ENCODE measurements at regions not wholly inside any gene's neighbourhood (a gene's known extent, or its start where the extent isn't known, plus 50 kb on each side); places are given as distances from the start of the nearest gene placed in this dataset.

DNA sequence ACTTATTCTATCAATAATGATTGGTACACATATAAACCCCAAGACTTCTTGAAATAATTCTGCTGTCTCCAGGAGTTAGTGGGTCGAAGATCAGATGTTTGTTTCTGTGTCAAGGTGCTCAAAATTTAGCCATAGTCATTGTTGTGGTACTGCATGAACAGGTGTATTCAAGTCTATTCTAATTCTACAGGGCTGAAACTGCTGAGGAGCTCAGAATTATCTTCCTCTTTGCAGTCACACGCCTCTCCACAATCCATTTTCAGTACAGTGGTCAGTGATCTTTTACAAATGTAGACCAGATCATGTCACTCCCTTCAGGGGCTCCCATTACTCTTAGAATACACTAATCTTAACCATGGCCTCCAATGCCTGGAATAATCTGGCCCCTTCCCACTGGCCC, 527.5 kb downstream of the NTRK3 start:
- WGBS (ENCODE audit: insufficient coverage) = no CpG with 5 or more reads among the region's 2 CpGs
- Histone ChIP-seq H3K27me3 (replicated peaks in 2 of 5; ENCODE audit: control insufficient read depth in 4 of 5, insufficient read depth in 5 of 5, low read length in 4 of 5) (peaks cover 0 to 2% (median 0%) of the 10 kb centered on the region in 5 experiments), H3K27ac (ENCODE audit: insufficient read depth in 1 of 2, low read depth in 1 of 2, low read length in 2 of 2, poor library complexity in 1 of 2, severe bottlenecking in 2 of 2) (no peak overlapping the region), H3K9me3 (ENCODE audit: control extremely low read depth in 1 of 5, control insufficient read depth in 4 of 5, insufficient read depth in 2 of 5, low read depth in 1 of 5, low read length in 4 of 5) (no peaks in the 10 kb centered on the region), H3K36me3 (ENCODE audit: control insufficient read depth in 4 of 4, insufficient read depth in 4 of 4, low read length in 3 of 4) (no peaks in the 10 kb centered on the region), H3K4me1 (ENCODE audit: control extremely low read depth in 1 of 4, control insufficient read depth in 4 of 4, insufficient read depth in 4 of 4, low read length in 3 of 4) (peaks cover 0 to 2% (median 0%) of the 10 kb centered on the region in 4 experiments), H3K4me3 (ENCODE audit: control insufficient read depth in 1 of 7, extremely low read depth in 1 of 7, insufficient read depth in 4 of 7, low read depth in 2 of 7, low read length in 6 of 7) (no peak overlapping the region)
- DNase-seq = no peak
- ChIA-PET CTCF (no interaction called here), POLR2A (no interaction called here)

DNA sequence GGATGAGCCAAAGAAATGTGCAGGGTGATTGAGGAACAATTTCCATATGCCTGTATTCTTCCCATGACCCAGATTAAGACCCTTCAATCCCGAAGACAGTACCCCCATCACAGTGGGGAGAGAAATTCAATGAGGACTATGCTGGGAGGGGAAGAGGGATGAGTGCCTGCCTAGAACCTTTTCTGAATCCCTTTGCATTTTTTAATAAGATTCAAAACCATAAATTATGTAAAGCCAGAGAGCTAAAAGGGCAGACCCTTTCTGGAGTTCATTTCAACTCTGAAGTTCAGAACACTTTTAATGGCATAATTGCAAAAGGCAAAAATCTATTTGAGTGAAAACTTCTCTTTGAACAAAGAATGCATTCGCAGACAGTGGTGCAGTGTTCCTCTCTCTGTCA, 529.5 kb downstream of the NTRK3 start:
- no peak for DNase-seq
- H3K4me3 ChIP-seq (ENCODE audit: control insufficient read depth in 1 of 7, extremely low read depth in 1 of 7, insufficient read depth in 4 of 7, low read depth in 2 of 7, low read length in 6 of 7) = no peak overlapping the region
- POLR2A ChIA-PET = no interaction called here
- no peak overlapping the region for H3K27ac ChIP-seq (ENCODE audit: insufficient read depth in 1 of 2, low read depth in 1 of 2, low read length in 2 of 2, poor library complexity in 1 of 2, severe bottlenecking in 2 of 2)
- CTCF ChIA-PET = no interaction called here
- peaks cover 0 to 2% (median 0%) of the 10 kb centered on the region in 5 experiments for H3K27me3 ChIP-seq (replicated peaks in 2 of 5; ENCODE audit: control insufficient read depth in 4 of 5, insufficient read depth in 5 of 5, low read length in 4 of 5)
- peaks cover 0 to 4% (median 0%) of the 10 kb centered on the region in 4 experiments for H3K4me1 ChIP-seq (ENCODE audit: control extremely low read depth in 1 of 4, control insufficient read depth in 4 of 4, insufficient read depth in 4 of 4, low read length in 3 of 4)
- no peaks in the 10 kb centered on the region for H3K9me3 ChIP-seq (ENCODE audit: control extremely low read depth in 1 of 5, control insufficient read depth in 4 of 5, insufficient read depth in 2 of 5, low read depth in 1 of 5, low read length in 4 of 5)
- WGBS (ENCODE audit: insufficient coverage) = 100% methylated on average over 1 of the region's 2 CpGs
- H3K36me3 ChIP-seq (ENCODE audit: control insufficient read depth in 4 of 4, insufficient read depth in 4 of 4, low read length in 3 of 4) = no peaks in the 10 kb centered on the region

DNA sequence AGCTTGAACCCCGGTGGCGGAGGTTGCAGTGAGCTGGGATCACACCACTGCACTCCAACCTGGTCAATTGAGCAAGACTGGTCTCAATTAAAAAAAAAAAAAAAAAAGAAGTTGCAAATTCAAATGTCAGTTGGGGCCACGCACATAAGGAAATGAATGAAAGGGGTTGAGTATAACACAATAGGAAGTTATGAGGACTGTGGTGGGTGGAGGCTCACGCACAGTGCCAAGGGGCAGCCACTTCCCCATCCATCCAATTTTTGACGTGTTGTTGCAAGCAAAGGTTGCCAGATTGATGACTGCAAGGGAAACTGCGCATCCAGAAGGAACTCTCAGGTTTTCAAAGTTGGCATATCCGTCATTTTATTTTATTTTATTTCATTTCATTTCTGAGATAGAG, 532.2 kb downstream of the NTRK3 start:
- CTCF ChIA-PET = no interaction called here
- POLR2A ChIA-PET = no interaction called here
- 50% methylated on average over 2 of the region's 7 CpGs for WGBS (ENCODE audit: insufficient coverage)
- H3K36me3 ChIP-seq (ENCODE audit: control insufficient read depth in 4 of 4, insufficient read depth in 4 of 4, low read length in 3 of 4) = no peaks in the 10 kb centered on the region
- peaks cover 0 to 4% (median 0%) of the 10 kb centered on the region in 4 experiments for H3K4me1 ChIP-seq (ENCODE audit: control extremely low read depth in 1 of 4, control insufficient read depth in 4 of 4, insufficient read depth in 4 of 4, low read length in 3 of 4)
- peaks cover 0 to 2% (median 0%) of the 10 kb centered on the region in 5 experiments for H3K27me3 ChIP-seq (replicated peaks in 2 of 5; ENCODE audit: control insufficient read depth in 4 of 5, insufficient read depth in 5 of 5, low read length in 4 of 5)
- no peak overlapping the region for H3K27ac ChIP-seq (ENCODE audit: insufficient read depth in 1 of 2, low read depth in 1 of 2, low read length in 2 of 2, poor library complexity in 1 of 2, severe bottlenecking in 2 of 2)
- H3K4me3 ChIP-seq (ENCODE audit: control insufficient read depth in 1 of 7, extremely low read depth in 1 of 7, insufficient read depth in 4 of 7, low read depth in 2 of 7, low read length in 6 of 7) = no peak overlapping the region
- DNase-seq = peak; percentile 2 to 61 (median 59)
- H3K9me3 ChIP-seq (ENCODE audit: control extremely low read depth in 1 of 5, control insufficient read depth in 4 of 5, insufficient read depth in 2 of 5, low read depth in 1 of 5, low read length in 4 of 5) = no peaks in the 10 kb centered on the region

DNA sequence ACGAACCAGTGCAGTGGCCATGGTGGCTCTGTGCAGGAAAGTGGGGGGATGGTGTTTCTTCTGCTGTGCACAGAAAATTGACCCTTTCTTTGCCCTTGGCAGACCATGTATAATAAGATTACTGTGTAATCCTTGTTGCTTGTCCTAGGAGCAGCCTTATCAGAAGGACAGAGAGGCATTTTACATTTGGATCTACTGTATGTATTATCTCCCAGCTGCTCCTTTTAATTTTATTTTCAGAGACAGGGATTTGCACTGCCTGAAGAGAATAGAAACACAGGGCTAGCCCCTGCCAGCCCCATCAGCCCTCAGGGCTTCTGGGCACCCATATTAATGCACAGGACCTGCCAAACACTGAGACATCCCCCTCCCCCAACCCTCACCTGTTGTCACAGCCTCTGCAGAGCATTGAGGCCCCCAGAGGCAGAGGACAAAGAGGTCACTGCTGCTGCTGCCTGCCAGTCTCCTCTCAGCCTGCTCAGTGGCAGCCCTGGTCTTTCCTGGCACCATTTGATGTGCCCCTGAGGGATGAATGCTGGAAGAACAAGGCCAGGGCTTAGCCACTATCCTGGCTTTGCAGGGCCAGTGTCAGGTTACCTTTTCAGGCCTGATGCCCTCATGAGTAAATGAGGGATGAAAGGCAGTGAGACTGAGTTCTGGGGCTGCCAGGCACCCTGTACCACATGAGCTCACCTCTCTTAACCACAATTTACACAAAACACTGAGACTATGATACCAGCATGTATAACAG, 533.4 kb downstream of the NTRK3 start:
- ChIA-PET CTCF (no interaction called here), POLR2A (no interaction called here)
- H3K4me1 ChIP-seq (ENCODE audit: control extremely low read depth in 1 of 4, control insufficient read depth in 4 of 4, insufficient read depth in 4 of 4, low read length in 3 of 4) = peaks cover 0 to 4% (median 0%) of the 10 kb centered on the region in 4 experiments
- no peak for DNase-seq
- no peaks in the 10 kb centered on the region for H3K9me3 ChIP-seq (ENCODE audit: control extremely low read depth in 1 of 5, control insufficient read depth in 4 of 5, insufficient read depth in 2 of 5, low read depth in 1 of 5, low read length in 4 of 5)
- H3K36me3 ChIP-seq (ENCODE audit: control insufficient read depth in 4 of 4, insufficient read depth in 4 of 4, low read length in 3 of 4) = no peaks in the 10 kb centered on the region
- H3K27ac ChIP-seq (ENCODE audit: insufficient read depth in 1 of 2, low read depth in 1 of 2, low read length in 2 of 2, poor library complexity in 1 of 2, severe bottlenecking in 2 of 2) = no peak overlapping the region
- no CpG with 5 or more reads among the region's 1 CpG for WGBS (ENCODE audit: insufficient coverage)
- H3K27me3 ChIP-seq (replicated peaks in 2 of 5; ENCODE audit: control insufficient read depth in 4 of 5, insufficient read depth in 5 of 5, low read length in 4 of 5) = peaks cover 0 to 2% (median 0%) of the 10 kb centered on the region in 5 experiments
- no peak overlapping the region for H3K4me3 ChIP-seq (ENCODE audit: control insufficient read depth in 1 of 7, extremely low read depth in 1 of 7, insufficient read depth in 4 of 7, low read depth in 2 of 7, low read length in 6 of 7)

DNA sequence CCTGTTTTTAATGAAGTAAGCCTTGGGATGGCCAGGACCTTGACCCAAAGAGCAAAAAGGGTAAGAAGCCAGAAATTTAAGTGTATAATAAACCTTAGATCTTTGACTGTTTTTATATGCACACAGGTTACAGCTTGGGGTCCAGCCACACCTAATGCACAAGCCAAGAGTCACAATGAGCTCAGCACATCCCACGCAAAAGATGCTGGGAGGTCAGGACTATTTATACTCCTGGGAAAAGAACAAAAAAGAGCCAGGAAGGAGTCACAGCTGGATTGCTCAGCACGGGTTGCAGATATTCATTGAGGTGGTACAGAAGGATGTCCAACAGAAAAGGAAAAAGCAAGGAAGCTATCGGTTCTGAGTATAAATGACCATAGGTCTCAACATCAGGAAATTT, 536.3 kb downstream of the NTRK3 start:
- no peak for DNase-seq
- H3K36me3 ChIP-seq (ENCODE audit: control insufficient read depth in 4 of 4, insufficient read depth in 4 of 4, low read length in 3 of 4) = no peaks in the 10 kb centered on the region
- 100% methylated on average over 2 of the region's 3 CpGs for WGBS (ENCODE audit: insufficient coverage)
- ChIA-PET CTCF (no interaction called here), POLR2A (no interaction called here)
- H3K27me3 ChIP-seq (replicated peaks in 2 of 5; ENCODE audit: control insufficient read depth in 4 of 5, insufficient read depth in 5 of 5, low read length in 4 of 5) = peaks cover 0 to 3% (median 0%) of the 10 kb centered on the region in 5 experiments
- peaks cover 0 to 4% (median 0%) of the 10 kb centered on the region in 4 experiments for H3K4me1 ChIP-seq (ENCODE audit: control extremely low read depth in 1 of 4, control insufficient read depth in 4 of 4, insufficient read depth in 4 of 4, low read length in 3 of 4)
- no peak overlapping the region for H3K4me3 ChIP-seq (ENCODE audit: control insufficient read depth in 1 of 7, extremely low read depth in 1 of 7, insufficient read depth in 4 of 7, low read depth in 2 of 7, low read length in 6 of 7)
- H3K9me3 ChIP-seq (ENCODE audit: control extremely low read depth in 1 of 5, control insufficient read depth in 4 of 5, insufficient read depth in 2 of 5, low read depth in 1 of 5, low read length in 4 of 5) = no peaks in the 10 kb centered on the region
- H3K27ac ChIP-seq (ENCODE audit: insufficient read depth in 1 of 2, low read depth in 1 of 2, low read length in 2 of 2, poor library complexity in 1 of 2, severe bottlenecking in 2 of 2) = no peak overlapping the region

DNA sequence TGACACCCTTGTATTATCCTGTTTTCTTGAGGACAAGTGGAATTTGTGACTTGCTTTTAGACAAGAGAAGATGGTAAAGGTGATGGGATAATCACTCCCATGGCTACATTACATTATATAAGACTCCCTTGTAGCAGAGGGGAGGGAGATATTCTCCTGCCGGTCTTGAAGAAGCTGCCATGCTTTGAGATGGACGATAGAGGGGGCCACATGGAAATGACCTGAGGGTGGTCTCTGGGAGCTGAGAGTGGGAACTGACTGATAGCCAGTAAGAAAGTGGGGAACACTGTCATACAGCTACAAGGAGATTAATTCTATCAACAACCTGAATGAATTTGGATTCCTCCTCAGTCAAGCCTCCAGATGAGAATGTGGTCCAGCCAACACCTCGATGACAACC, 540.1 kb downstream of the NTRK3 start:
- WGBS (ENCODE audit: insufficient coverage) = 65% methylated on average over 3 of the region's 3 CpGs
- H3K4me1 ChIP-seq (ENCODE audit: control extremely low read depth in 1 of 4, control insufficient read depth in 4 of 4, insufficient read depth in 4 of 4, low read length in 3 of 4) = no peaks in the 10 kb centered on the region
- no peaks in the 10 kb centered on the region for H3K36me3 ChIP-seq (ENCODE audit: control insufficient read depth in 4 of 4, insufficient read depth in 4 of 4, low read length in 3 of 4)
- DNase-seq = no peak
- ChIA-PET CTCF (no interaction called here), POLR2A (no interaction called here)
- no peak overlapping the region for H3K27ac ChIP-seq (ENCODE audit: insufficient read depth in 1 of 2, low read depth in 1 of 2, low read length in 2 of 2, poor library complexity in 1 of 2, severe bottlenecking in 2 of 2)
- H3K9me3 ChIP-seq (ENCODE audit: control extremely low read depth in 1 of 5, control insufficient read depth in 4 of 5, insufficient read depth in 2 of 5, low read depth in 1 of 5, low read length in 4 of 5) = no peaks in the 10 kb centered on the region
- H3K4me3 ChIP-seq (ENCODE audit: control insufficient read depth in 1 of 7, extremely low read depth in 1 of 7, insufficient read depth in 4 of 7, low read depth in 2 of 7, low read length in 6 of 7) = no peak overlapping the region
- peaks cover 0 to 5% (median 0%) of the 10 kb centered on the region in 5 experiments for H3K27me3 ChIP-seq (replicated peaks in 2 of 5; ENCODE audit: control insufficient read depth in 4 of 5, insufficient read depth in 5 of 5, low read length in 4 of 5)

DNA sequence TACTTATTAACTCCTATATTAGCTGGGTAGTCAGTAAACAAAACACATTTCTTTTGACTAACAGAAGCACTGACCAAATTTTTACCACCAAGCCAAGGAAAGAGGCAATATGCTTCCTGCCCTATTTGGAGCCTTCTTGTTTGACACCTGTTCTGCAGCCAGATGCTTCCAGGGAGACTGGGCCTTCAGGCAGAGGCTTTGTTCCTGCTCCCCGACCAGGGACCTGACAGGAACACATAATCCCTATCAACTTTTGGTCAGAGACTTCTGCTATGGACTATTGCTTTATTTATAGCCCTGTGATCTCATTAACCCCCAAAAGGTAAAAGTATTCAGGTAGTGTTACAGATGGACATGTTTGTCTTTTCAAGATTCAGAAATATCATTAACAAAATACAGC, 541.3 kb downstream of the NTRK3 start:
- Histone ChIP-seq H3K27me3 (replicated peaks in 2 of 5; ENCODE audit: control insufficient read depth in 4 of 5, insufficient read depth in 5 of 5, low read length in 4 of 5) (peaks cover 0 to 5% (median 0%) of the 10 kb centered on the region in 5 experiments), H3K27ac (ENCODE audit: insufficient read depth in 1 of 2, low read depth in 1 of 2, low read length in 2 of 2, poor library complexity in 1 of 2, severe bottlenecking in 2 of 2) (no peak overlapping the region), H3K9me3 (ENCODE audit: control extremely low read depth in 1 of 5, control insufficient read depth in 4 of 5, insufficient read depth in 2 of 5, low read depth in 1 of 5, low read length in 4 of 5) (no peaks in the 10 kb centered on the region), H3K4me3 (ENCODE audit: control insufficient read depth in 1 of 7, extremely low read depth in 1 of 7, insufficient read depth in 4 of 7, low read depth in 2 of 7, low read length in 6 of 7) (no peak overlapping the region), H3K4me1 (ENCODE audit: control extremely low read depth in 1 of 4, control insufficient read depth in 4 of 4, insufficient read depth in 4 of 4, low read length in 3 of 4) (no peaks in the 10 kb centered on the region), H3K36me3 (ENCODE audit: control insufficient read depth in 4 of 4, insufficient read depth in 4 of 4, low read length in 3 of 4) (no peaks in the 10 kb centered on the region)
- 100% methylated on average over 1 of the region's 1 CpG for WGBS (ENCODE audit: insufficient coverage)
- no peak for DNase-seq
- POLR2A ChIA-PET = no interaction called here
- CTCF ChIA-PET = no interaction called here

All from common myeloid progenitor, CD34-positive (primary cell).